SK-N-SH (cell line): ENCODE measurements at regions not wholly inside any gene's neighbourhood (a gene's known extent, or its start where the extent isn't known, plus 50 kb on each side); places are given as distances from the start of the nearest gene placed in this dataset.

ENCODE experiments used
- CTCF ChIA-PET: fragments of 300-600, 350-600 bp; formaldehyde crosslinking; extraction: SDS; loops from one replicate; lab custom pipeline; 2021; lab: Yijun Ruan, JAX
- POLR2A ChIA-PET: fragments of 350-600 bp; sonication (Branson Sonifier 250); formaldehyde crosslinking; extraction: SDS; loops from one replicate; lab custom pipeline; 2020; ENCODE audit warnings: antibody characterized with exemption, inconsistent platforms; lab: Yijun Ruan, JAX
- DNase-seq: peaks from one replicate; pipeline ENCODE4 v3.0.0; 2012
- H2AFZ ChIP-seq: fragments of 200-600 bp; sonication (generic); 2 replicates; pipeline ENCODE4 v1.8.1; 2016; ENCODE audit warnings: antibody characterized with exemption, mild to moderate bottlenecking, low read depth
- H3F3A ChIP-seq: fragments of 200-600 bp; sonication (generic); replicated peaks from 2 replicates; pipeline ENCODE3; 2016; ENCODE audit warnings: antibody characterized with exemption, mild to moderate bottlenecking; ENCODE audit not compliant: insufficient read depth
- H3K27ac ChIP-seq, 2 experiments: fragments of 200-500 bp in 1 of 2; fragments of 200-600 bp in 1 of 2; sonication (Bioruptor generic) in 1 of 2; sonication (generic), shearing (Covaris generic) in 1 of 2; 2 replicates each; pipeline versions ENCODE4 v1.5.1 to v1.6.1; 2014 to 2016; ENCODE audit warnings: low read depth in 2 of 2, inconsistent platforms in 1 of 2, low read length in 1 of 2, mild to moderate bottlenecking in 1 of 2, mixed read lengths in 1 of 2
- H3K27me3 ChIP-seq: fragments of 200-600 bp; sonication (generic), shearing (Covaris generic); 2 replicates; pipeline ENCODE4 v1.6.1; 2016; ENCODE audit warnings: mixed run types; ENCODE audit not compliant: insufficient read depth
- H3K36me3 ChIP-seq, 2 experiments: fragments of 200-500 bp in 1 of 2; fragments of 200-600 bp in 1 of 2; sonication (Bioruptor generic) in 1 of 2; sonication (generic) in 1 of 2; replicated peaks in 1 of 2; 2 replicates each; pipeline versions ENCODE3 to v1.5.1; 2014 to 2016; ENCODE audit warnings: low read length in 1 of 2, mild to moderate bottlenecking in 1 of 2; ENCODE audit not compliant: insufficient read depth in 2 of 2, control insufficient read depth in 1 of 2
- H3K4me1 ChIP-seq, 2 experiments: fragments of 200-500 bp in 1 of 2; fragments of 200-600 bp in 1 of 2; sonication (Bioruptor generic) in 1 of 2; sonication (generic), shearing (Covaris generic) in 1 of 2; 2 replicates each; pipeline versions ENCODE4 v1.5.1 to v1.6.1; 2014 to 2016; ENCODE audit warnings: low read depth in 1 of 2, low read length in 1 of 2, mixed run types in 1 of 2; ENCODE audit not compliant: insufficient read depth in 2 of 2, control insufficient read depth in 1 of 2
- H3K4me2 ChIP-seq: fragments of 200-600 bp; sonication (generic), shearing (Covaris generic); 2 replicates; pipeline ENCODE4 v1.6.1; 2017; ENCODE audit warnings: mixed run types
- H3K4me3 ChIP-seq, 2 experiments: fragments of 200-500 bp in 1 of 2; fragments of 200-600 bp in 1 of 2; sonication (Bioruptor generic) in 1 of 2; sonication (generic), shearing (Covaris generic) in 1 of 2; 2 replicates each; pipeline versions ENCODE4 v1.5.1 to v1.8.1; 2014 to 2016; ENCODE audit warnings: low read depth in 2 of 2, inconsistent platforms in 1 of 2, low read length in 1 of 2, mild to moderate bottlenecking in 1 of 2, mixed read lengths in 1 of 2, moderate library complexity in 1 of 2
- H3K79me2 ChIP-seq: fragments of 200-600 bp; sonication (generic); 2 replicates; pipeline ENCODE4 v1.8.1; 2017; ENCODE audit warnings: mild to moderate bottlenecking; ENCODE audit not compliant: insufficient read depth
- H3K9ac ChIP-seq: fragments of 200-600 bp; sonication (generic); 2 replicates; pipeline ENCODE4 v1.6.1; 2017; ENCODE audit warnings: mixed run types
- H3K9me2 ChIP-seq: fragments of 200-600 bp; sonication (generic); 2 replicates; pipeline ENCODE4 v1.6.1; 2017; ENCODE audit warnings: mixed run types
- H3K9me3 ChIP-seq: fragments of 200-600 bp; sonication (generic); 2 replicates; pipeline ENCODE4 v1.6.1; 2017; ENCODE audit warnings: mixed run types, mild to moderate bottlenecking, moderate library complexity
- H4K20me1 ChIP-seq: fragments of 200-600 bp; sonication (generic); 2 replicates; pipeline ENCODE4 v1.6.1; 2017; ENCODE audit warnings: mild to moderate bottlenecking, mixed run types; ENCODE audit not compliant: insufficient read depth
- CHD2 ChIP-seq: fragments of 150-350 bp; IDR thresholded peaks from 2 replicates; pipeline ENCODE4 v1.6.1; 2018; ENCODE audit warnings: low read length; ENCODE audit not compliant: partially characterized antibody
- CTCF ChIP-seq: fragments of 200-600 bp; sonication (generic); IDR thresholded peaks from 2 replicates; pipeline ENCODE4 v1.6.1; 2017; ENCODE audit warnings: antibody characterized with exemption, mild to moderate bottlenecking, moderate library complexity
- FOSL2 ChIP-seq: IDR thresholded peaks from 2 replicates; pipeline ENCODE4 v1.4.0; 2012; ENCODE audit warnings: low read depth, mild to moderate bottlenecking, moderate library complexity, borderline replicate concordance
- FOXJ3 ChIP-seq: sonication (generic); formaldehyde crosslinking; IDR thresholded peaks from 2 replicates; pipeline ENCODE4 v1.5.1; 2020; ENCODE audit warnings: mild to moderate bottlenecking, missing genetic modification reagents
- FOXM1 ChIP-seq: IDR thresholded peaks from 2 replicates; pipeline ENCODE4 v1.4.0; 2012; ENCODE audit warnings: low read depth, mild to moderate bottlenecking
- GATA2 ChIP-seq: sonication (generic); formaldehyde crosslinking; IDR thresholded peaks from 2 replicates; pipeline ENCODE4 v1.5.0; 2020; ENCODE audit warnings: mild to moderate bottlenecking, missing genetic modification reagents
- IRF3 ChIP-seq: fragments of 150-350 bp; IDR thresholded peaks from 2 replicates; pipeline ENCODE4 v1.6.1; 2016; ENCODE audit warnings: mild to moderate bottlenecking, low read depth, low read length
- MAX ChIP-seq: IDR thresholded peaks from 2 replicates; pipeline ENCODE4 v1.4.0; 2012; ENCODE audit warnings: low read depth
- MEF2A ChIP-seq: IDR thresholded peaks from 2 replicates; pipeline ENCODE4 v1.4.0; 2012; ENCODE audit warnings: low read depth, borderline replicate concordance
- MXI1 ChIP-seq: IDR thresholded peaks from 2 replicates; pipeline ENCODE4 v1.6.1; 2012; ENCODE audit warnings: mild to moderate bottlenecking, low read depth, low read length, improper control_type of control experiment
- RAD21 ChIP-seq: IDR thresholded peaks from 2 replicates; pipeline ENCODE4 v1.6.1; 2012; ENCODE audit warnings: mild to moderate bottlenecking, low read length
- RFX5 ChIP-seq: IDR thresholded peaks from 2 replicates; pipeline ENCODE4 v1.6.1; 2012; ENCODE audit warnings: mild to moderate bottlenecking, improper control_type of control experiment, low read length
- SMC3 ChIP-seq: IDR thresholded peaks from 2 replicates; pipeline ENCODE4 v1.6.1; 2012; ENCODE audit warnings: low read depth, low read length, improper control_type of control experiment
- USF2 ChIP-seq: fragments of 150-350 bp; IDR thresholded peaks from 2 replicates; pipeline ENCODE4 v1.6.1; 2017; ENCODE audit warnings: antibody characterized with exemption, low read length, low read depth, borderline replicate concordance
- WGBS: methylation state at CpG from one replicate; pipeline ENCODE4 v1.1.6; 2017; ENCODE audit warnings: low lambda C conversion rate; 5-methylcytosine and 5-hydroxymethylcytosine counted together

GRCh38 chr4:127400731-127401346, 231.9 kb upstream of the INTU start:
- 0% methylated on average over 1 of the region's 1 CpG for WGBS

GRCh38 chr4:127403471-127404084, 229.2 kb upstream of the INTU start:
- H3K9ac ChIP-seq, result no peak overlapping the region
- H3K79me2 ChIP-seq, result no peaks in the 10 kb centered on the region
- H3K27ac ChIP-seq, result no peak overlapping the region
- 17% methylated on average over 2 of the region's 2 CpGs for WGBS
- H3K4me1 ChIP-seq, result no peaks in the 10 kb centered on the region
- H3K27me3 ChIP-seq, result no peaks in the 10 kb centered on the region
- no peaks in the 10 kb centered on the region for H3K36me3 ChIP-seq
- TF ChIP-seq FOSL2 (no peak), IRF3 (no peak), FOXJ3 (CRISPR knock-in tag) (no peak), MXI1 (no peak), GATA2 (no peak), USF2 (no peak), MEF2A (no peak), RFX5 (no peak), CHD2 (no peak), MAX (no peak)
- TF ChIP-seq, all 33 proteins: peak for 0
- no peak overlapping the region for H3K4me2 ChIP-seq
- POLR2A ChIA-PET, result no interaction called here
- CTCF ChIA-PET, result interaction anchor here (1.2 to 1.6 kb wide), 2 partner anchors 9 to 75 kb away, joined by 3 to 5 read pairs; no protein-coding TSS in a partner anchor
- H4K20me1 ChIP-seq, result no peaks in the 10 kb centered on the region
- DNase-seq, result no peak
- no peaks in the 10 kb centered on the region for H3K9me3 ChIP-seq
- H2AFZ ChIP-seq, result no peak overlapping the region
- H3K9me2 ChIP-seq, result no peaks in the 10 kb centered on the region
- H3K4me3 ChIP-seq, result no peak overlapping the region
- no peaks in the 10 kb centered on the region for H3F3A ChIP-seq

More at GRCh38 chr4:127400731-127401346, 231.9 kb upstream of the INTU start:
- Histone ChIP-seq H3K27me3 (no peaks in the 10 kb centered on the region), H3K27ac (no peak overlapping the region), H3K9me2 (no peaks in the 10 kb centered on the region), H3K79me2 (no peaks in the 10 kb centered on the region), H3K36me3 (no peaks in the 10 kb centered on the region), H3K4me2 (no peak overlapping the region), H2AFZ (no peak overlapping the region)
- peak; percentile 28 for DNase-seq
- TF ChIP-seq CTCF (peak; percentile 82), RAD21 (peak; percentile 87), IRF3 (no peak), SMC3 (peak; percentile 77), FOXM1 (no peak)
- TF ChIP-seq, all 33 proteins: peak for 3
- Histone ChIP-seq H4K20me1 (no peaks in the 10 kb centered on the region), H3K9ac (no peak overlapping the region), H3K4me1 (no peaks in the 10 kb centered on the region), H3K9me3 (no peaks in the 10 kb centered on the region), H3F3A (no peaks in the 10 kb centered on the region), H3K4me3 (no peak overlapping the region)
- ChIA-PET POLR2A (no interaction called here), CTCF (interaction anchor here (0.6 to 2.4 kb wide), 13 partner anchors 8 to 1665 kb away, joined by 3 to 10 read pairs (median 3); no protein-coding TSS in a partner anchor)
